ENCODE measurements at regions not wholly inside any gene's neighbourhood (a gene's known extent, or its start where the extent isn't known, plus 50 kb on each side); places are given as distances from the start of the nearest gene placed in this dataset.

- H3K9me2 ChIP-seq (replicated peaks; ENCODE audit: low read length) = no peaks in the 10 kb centered on the region
- no peaks in the 10 kb centered on the region for H3K36me3 ChIP-seq (ENCODE audit: low read depth, low read length)
- intact Hi-C loops (cut with micrococcal nuclease) = no loop called here
- CTCF ChIA-PET = no interaction called here
- no peak overlapping the region for H3K4me3 ChIP-seq (ENCODE audit: low read length)
- no peaks in the 10 kb centered on the region for H4K20me1 ChIP-seq (ENCODE audit: low read length)
- H2AFZ ChIP-seq (ENCODE audit: low read length) = no peak overlapping the region
- H3F3A ChIP-seq (ENCODE audit: low read length, unreplicated experiment) = no peaks in the 10 kb centered on the region
- no peak for ATAC-seq
- H3K4me1 ChIP-seq (ENCODE audit: insufficient read depth, low read length) = peaks cover 26% of the 10 kb centered on the region
- no peaks in the 10 kb centered on the region for H3K79me2 ChIP-seq (ENCODE audit: low read length)
- no peak for DNase-seq
- H3K9me3 ChIP-seq (ENCODE audit: low read length) = no peaks in the 10 kb centered on the region
- H3K27ac ChIP-seq (ENCODE audit: low read length) = no peak overlapping the region
- no TSS peak for BruUV-seq (replicated peaks)
- H3K4me2 ChIP-seq (ENCODE audit: low read length) = no peak overlapping the region
- no peak overlapping the region for H3K9ac ChIP-seq (ENCODE audit: low read length)
- POLR2A ChIA-PET (ENCODE audit: unreplicated experiment) = no interaction called here
- no peak for TF ChIP-seq CTCF (conservative IDR thresholded peaks at IDR 0.05; ENCODE audit: low read depth, low read length)
- TF ChIP-seq EZH2 (IDR thresholded peaks at IDR 0.05; ENCODE audit: low read length, unreplicated experiment) = no peak
- TF ChIP-seq EZH2phosphoT487 (IDR thresholded peaks at IDR 0.05; ENCODE audit: borderline replicate concordance, low read length) = no peak
- no peaks in the 10 kb centered on the region for H3K27me3 ChIP-seq (ENCODE audit: low read length)
Measured at GRCh38 chr4:26071688-26072087, 157.7 kb downstream of the SMIM20 start.

- Histone ChIP-seq H3F3A (ENCODE audit: low read length, unreplicated experiment) (peaks cover 5% of the 10 kb centered on the region), H3K4me1 (ENCODE audit: insufficient read depth, low read length) (peaks cover 34% of the 10 kb centered on the region), H3K9me3 (ENCODE audit: low read length) (no peaks in the 10 kb centered on the region), H3K79me2 (ENCODE audit: low read length) (no peaks in the 10 kb centered on the region), H3K27me3 (ENCODE audit: low read length) (no peaks in the 10 kb centered on the region), H4K20me1 (ENCODE audit: low read length) (no peaks in the 10 kb centered on the region), H3K4me2 (ENCODE audit: low read length) (no peak overlapping the region), H3K9me2 (replicated peaks; ENCODE audit: low read length) (no peaks in the 10 kb centered on the region), H2AFZ (ENCODE audit: low read length) (no peak overlapping the region), H3K36me3 (ENCODE audit: low read depth, low read length) (no peaks in the 10 kb centered on the region), H3K9ac (ENCODE audit: low read length) (no peak overlapping the region), H3K4me3 (ENCODE audit: low read length) (no peak overlapping the region), H3K27ac (ENCODE audit: low read length) (no peak overlapping the region)
- ATAC-seq (no peak), DNase-seq (no peak)
- TF ChIP-seq EZH2phosphoT487 (IDR thresholded peaks at IDR 0.05; ENCODE audit: borderline replicate concordance, low read length) = no peak
- TF ChIP-seq EZH2 (IDR thresholded peaks at IDR 0.05; ENCODE audit: low read length, unreplicated experiment) = no peak
- TF ChIP-seq CTCF (conservative IDR thresholded peaks at IDR 0.05; ENCODE audit: low read depth, low read length) = no peak
- POLR2A ChIA-PET (ENCODE audit: unreplicated experiment) = interaction anchor here (0.5 kb wide), 1 partner anchor 250 kb away, joined by 7 read pairs; no protein-coding TSS in a partner anchor
- CTCF ChIA-PET = interaction anchor here (0.6 kb wide), 1 partner anchor 251 kb away, joined by 3 read pairs; no protein-coding TSS in a partner anchor
- BruUV-seq (replicated peaks) = no TSS peak
- intact Hi-C loops (cut with micrococcal nuclease) = no loop called here
Measured at GRCh38 chr4:26073886-26074560, 160.0 kb downstream of the SMIM20 start.

All from PC-3 (cell line).